Sigmoid colon (tissue), 6 donors: ENCODE measurements at regions not wholly inside any gene's neighbourhood (a gene's known extent, or its start where the extent isn't known, plus 50 kb on each side); places are given as distances from the start of the nearest gene placed in this dataset.

Experiments
- DNase-seq: peaks from one replicate; pipeline ENCODE4 v3.0.0-alpha.2; 2019
- H3K27ac ChIP-seq, 4 donors: fragments of 200-600 bp; sonication (generic); one replicate each; pipeline ENCODE4 v1.5.1; 2016 to 2019; ENCODE audit warnings: mild to moderate bottlenecking in 1 of 4
- H3K27me3 ChIP-seq, 3 donors: fragments of 200-600 bp; sonication (generic); one replicate each; pipeline ENCODE4 v1.5.1; 2019; ENCODE audit warnings: mild to moderate bottlenecking in 1 of 3
- H3K36me3 ChIP-seq, 4 donors: fragments of 200-600 bp; sonication (generic); one replicate each; pipeline ENCODE4 v1.5.1; 2016 to 2019
- H3K4me1 ChIP-seq, 4 donors: fragments of 200-600 bp; sonication (generic); one replicate each; pipeline ENCODE4 v1.5.1; 2017 to 2019
- H3K4me3 ChIP-seq, 4 donors: fragments of 200-600 bp; sonication (generic); one replicate each; pipeline ENCODE4 v1.5.1; 2017 to 2019; ENCODE audit warnings: mild to moderate bottlenecking in 2 of 4, moderate library complexity in 1 of 4
- H3K9me3 ChIP-seq, 4 donors: fragments of 200-600 bp in 3 of 4; sonication (generic) in 3 of 4; one replicate each; pipeline versions ENCODE4 v1.5.1 to v1.6.1; 2013 to 2019
- EP300 ChIP-seq, 4 donors: sonication (generic); formaldehyde crosslinking; IDR thresholded peaks; one replicate each; pipeline ENCODE4 v1.6.1; 2017; ENCODE audit warnings: antibody characterized with exemption in 4 of 4
- POLR2A ChIP-seq, 2 donors: fragments of 450-650 bp; IDR thresholded peaks; one replicate each; pipeline ENCODE4 v1.6.1; 2016; ENCODE audit warnings: antibody characterized with exemption in 2 of 2, mild to moderate bottlenecking in 2 of 2, moderate library complexity in 2 of 2
- POLR2AphosphoS5 ChIP-seq, 4 donors: sonication (generic); formaldehyde crosslinking; IDR thresholded peaks; one replicate each; pipeline ENCODE4 v1.6.1; 2017; ENCODE audit warnings: antibody characterized with exemption in 4 of 4
- WGBS, 2 donors: extraction: QIAGEN DNeasy Blood & Tissue Kit; methylation state at CpG; one replicate each; pipeline ENCODE4 v1.1.7; 2013; 5-methylcytosine and 5-hydroxymethylcytosine counted together
- intact Hi-C: fragments of 100-400 bp; cut with DNase I; formaldehyde crosslinking; loops from one replicate; pipeline ENCODE4 v1.15.1; 2023
- TF ChIP-seq, protein P1 (sequence below), 4 experiments: fragments of 450-650 bp in 3 of 4; fragments of 200-600 bp in 1 of 4; IDR thresholded peaks; one replicate each; pipeline ENCODE4 v1.5.1; 2016 to 2019; ENCODE audit warnings: antibody characterized with exemption in 4 of 4, mild to moderate bottlenecking in 3 of 4, moderate library complexity in 2 of 4
- donor health status: healthy with polysubstance abuse.
- donor health status: healthy.

DNA sequence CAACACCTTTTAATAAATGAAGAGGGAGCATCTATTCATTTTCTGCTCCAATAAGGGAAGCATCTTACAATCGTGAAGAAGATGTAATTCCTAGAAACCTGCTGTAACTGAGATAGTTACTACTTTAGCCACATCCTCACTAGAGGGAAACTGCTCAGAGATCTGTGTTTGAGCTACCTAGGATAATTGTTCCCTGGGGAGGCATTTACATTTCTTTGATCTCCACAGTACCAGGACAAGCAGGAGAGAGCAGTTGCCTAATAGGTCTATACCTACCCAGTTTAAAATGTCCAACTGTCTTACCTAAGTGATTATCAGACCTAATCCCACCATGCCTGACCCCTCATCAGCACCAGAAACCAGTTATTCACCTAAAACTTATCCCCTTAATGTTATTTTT, 196.9 kb downstream of the TUSC1 start:
- H3K4me3 ChIP-seq = no peak overlapping the region
- H3K27me3 ChIP-seq = no peaks in the 10 kb centered on the region
- H3K27ac ChIP-seq = no peak overlapping the region
- no peaks in the 10 kb centered on the region for H3K9me3 ChIP-seq
- TF ChIP-seq EP300 (IDR thresholded peaks at IDR 0.05) = no peak
- TF ChIP-seq POLR2AphosphoS5 (IDR thresholded peaks at IDR 0.05) = no peak
- TF ChIP-seq, protein P1, sequence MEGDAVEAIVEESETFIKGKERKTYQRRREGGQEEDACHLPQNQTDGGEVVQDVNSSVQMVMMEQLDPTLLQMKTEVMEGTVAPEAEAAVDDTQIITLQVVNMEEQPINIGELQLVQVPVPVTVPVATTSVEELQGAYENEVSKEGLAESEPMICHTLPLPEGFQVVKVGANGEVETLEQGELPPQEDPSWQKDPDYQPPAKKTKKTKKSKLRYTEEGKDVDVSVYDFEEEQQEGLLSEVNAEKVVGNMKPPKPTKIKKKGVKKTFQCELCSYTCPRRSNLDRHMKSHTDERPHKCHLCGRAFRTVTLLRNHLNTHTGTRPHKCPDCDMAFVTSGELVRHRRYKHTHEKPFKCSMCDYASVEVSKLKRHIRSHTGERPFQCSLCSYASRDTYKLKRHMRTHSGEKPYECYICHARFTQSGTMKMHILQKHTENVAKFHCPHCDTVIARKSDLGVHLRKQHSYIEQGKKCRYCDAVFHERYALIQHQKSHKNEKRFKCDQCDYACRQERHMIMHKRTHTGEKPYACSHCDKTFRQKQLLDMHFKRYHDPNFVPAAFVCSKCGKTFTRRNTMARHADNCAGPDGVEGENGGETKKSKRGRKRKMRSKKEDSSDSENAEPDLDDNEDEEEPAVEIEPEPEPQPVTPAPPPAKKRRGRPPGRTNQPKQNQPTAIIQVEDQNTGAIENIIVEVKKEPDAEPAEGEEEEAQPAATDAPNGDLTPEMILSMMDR (IDR thresholded peaks at IDR 0.05) = no peak
- TF ChIP-seq POLR2A (IDR thresholded peaks at IDR 0.05) = no peak
- 54 to 57% methylated on average over 1 of the region's 1 CpG for WGBS, 2 donors
- no peak for DNase-seq
- H3K36me3 ChIP-seq = no peaks in the 10 kb centered on the region
- no peaks in the 10 kb centered on the region for H3K4me1 ChIP-seq
- intact Hi-C loops = no loop called here

DNA sequence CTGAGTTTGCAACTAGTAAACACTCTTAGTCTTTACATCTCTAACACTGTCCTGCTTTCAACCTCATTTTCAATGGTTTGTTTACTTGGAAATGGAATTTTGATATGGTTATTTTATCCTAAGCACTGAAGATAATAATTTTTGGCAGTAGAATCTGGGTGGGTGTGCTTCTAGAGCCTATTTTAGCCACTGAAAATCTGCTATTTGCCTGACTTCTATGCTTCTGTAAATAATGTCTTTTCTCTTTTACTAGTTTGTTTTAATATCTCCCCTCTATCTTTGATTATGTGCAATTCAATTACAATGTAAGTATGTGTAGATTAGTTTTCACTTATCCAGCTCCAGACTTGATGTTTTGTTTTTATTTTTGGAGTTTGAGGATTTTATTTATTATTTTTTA, 197.5 kb downstream of the TUSC1 start:
- no peaks in the 10 kb centered on the region for H3K36me3 ChIP-seq
- H3K27me3 ChIP-seq = no peaks in the 10 kb centered on the region
- no peak for DNase-seq
- no peak overlapping the region for H3K4me3 ChIP-seq
- intact Hi-C loops = no loop called here
- H3K4me1 ChIP-seq = no peaks in the 10 kb centered on the region
- TF ChIP-seq POLR2AphosphoS5 (IDR thresholded peaks at IDR 0.05) (no peak), POLR2A (IDR thresholded peaks at IDR 0.05) (no peak), EP300 (IDR thresholded peaks at IDR 0.05) (no peak)
- TF ChIP-seq, protein P1 (IDR thresholded peaks at IDR 0.05) = no peak
- no peak overlapping the region for H3K27ac ChIP-seq
- H3K9me3 ChIP-seq = no peaks in the 10 kb centered on the region

DNA sequence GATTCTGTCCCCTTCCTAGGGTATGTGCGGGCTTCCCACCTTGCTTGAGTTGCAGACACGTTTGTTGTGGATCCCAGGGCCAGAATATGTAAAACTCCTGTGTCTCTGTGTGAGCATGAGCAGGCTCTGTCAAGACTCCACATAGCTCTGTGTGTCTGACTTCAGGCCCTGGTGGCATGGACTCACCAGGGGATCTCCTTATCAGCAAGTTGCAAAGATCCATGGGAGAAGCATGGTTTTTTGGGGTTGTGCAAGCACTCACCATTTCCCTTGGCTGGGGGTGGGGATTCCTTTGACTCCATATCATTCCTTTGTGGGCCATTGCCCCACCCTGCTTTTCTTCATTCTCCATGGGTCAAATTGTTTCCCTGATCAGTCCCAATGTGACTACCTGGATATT, 205.6 kb downstream of the TUSC1 start:
- TF ChIP-seq EP300 (IDR thresholded peaks at IDR 0.05) (no peak), POLR2AphosphoS5 (IDR thresholded peaks at IDR 0.05) (no peak), POLR2A (IDR thresholded peaks at IDR 0.05) (no peak)
- TF ChIP-seq, protein P1 (IDR thresholded peaks at IDR 0.05) = no peak
- Histone ChIP-seq H3K4me1 (no peaks in the 10 kb centered on the region), H3K9me3 (peaks cover 0 to 3% (median 1%) of the 10 kb centered on the region in 4 donors), H3K36me3 (no peaks in the 10 kb centered on the region), H3K27ac (no peak overlapping the region), H3K27me3 (no peaks in the 10 kb centered on the region), H3K4me3 (no peak overlapping the region)
- intact Hi-C loops = no loop called here
- DNase-seq = no peak
- WGBS, 2 donors = 83 to 86% methylated on average over 2 of the region's 2 CpGs

DNA sequence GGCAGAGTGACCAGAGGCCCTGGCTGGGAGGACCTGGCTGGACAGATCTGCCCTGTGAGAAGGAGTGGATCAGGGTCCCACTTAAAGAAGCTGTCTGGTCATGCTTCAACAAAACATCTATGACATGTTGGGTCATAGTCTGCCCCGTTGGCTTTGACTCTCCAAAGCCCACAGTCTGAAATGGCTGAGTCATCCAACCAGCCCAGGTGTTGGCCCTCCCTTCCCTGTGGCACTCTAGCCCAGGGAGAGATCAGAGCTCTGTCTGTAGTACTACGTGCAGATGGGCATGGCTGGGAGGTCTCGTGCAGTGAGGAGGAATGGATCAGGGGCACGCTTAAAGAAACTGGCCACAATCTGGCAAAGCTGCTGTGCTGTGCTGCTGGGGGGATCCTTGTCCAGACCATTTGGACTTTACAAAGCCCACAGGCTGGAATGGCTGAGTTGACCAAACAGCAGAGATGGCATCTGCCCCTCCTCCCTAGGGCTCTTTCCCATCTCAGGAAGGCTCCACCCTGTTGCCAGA, 206.1 kb downstream of the TUSC1 start:
- 88 to 89% methylated on average over 4 of the region's 4 CpGs for WGBS, 2 donors
- Histone ChIP-seq H3K36me3 (no peaks in the 10 kb centered on the region), H3K9me3 (peaks cover 0 to 3% (median 1%) of the 10 kb centered on the region in 4 donors)

More for the DNA sequence above, 206.1 kb downstream of the TUSC1 start:
- TF ChIP-seq, protein P1 (IDR thresholded peaks at IDR 0.05) = no peak
- TF ChIP-seq POLR2A (IDR thresholded peaks at IDR 0.05) (no peak), EP300 (IDR thresholded peaks at IDR 0.05) (no peak), POLR2AphosphoS5 (IDR thresholded peaks at IDR 0.05) (no peak)
- H3K4me1 ChIP-seq = no peaks in the 10 kb centered on the region
- H3K27ac ChIP-seq = no peak overlapping the region
- no peaks in the 10 kb centered on the region for H3K27me3 ChIP-seq
- peak; percentile 40 for DNase-seq
- intact Hi-C loops = no loop called here
- H3K4me3 ChIP-seq = no peak overlapping the region
